ENCODE measurements at regions not wholly inside any gene's neighbourhood (a gene's known extent, or its start where the extent isn't known, plus 50 kb on each side); places are given as distances from the start of the nearest gene placed in this dataset.

DNA sequence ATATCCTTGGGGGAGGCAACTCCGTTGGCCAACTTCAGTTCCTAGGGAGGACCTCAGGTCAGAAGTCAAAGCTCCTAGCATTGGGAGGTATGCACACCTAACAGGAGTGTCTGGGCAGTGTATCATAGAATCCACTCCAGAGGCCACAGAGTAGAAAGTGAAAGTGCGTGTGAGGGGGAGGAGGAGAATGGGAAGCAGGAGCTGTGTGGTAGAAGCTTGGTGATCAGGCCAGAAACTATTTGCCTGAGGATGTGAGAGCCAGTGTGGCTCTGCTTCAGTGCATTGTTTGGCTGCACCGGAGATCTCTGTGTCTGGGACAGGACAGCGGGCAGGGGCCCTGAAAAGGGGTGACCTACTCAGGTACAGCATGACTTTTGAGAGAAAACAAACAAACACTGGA, 557.4 kb upstream of the VSTM2A start:
- no peak for TF ChIP-seq POLR2A (IDR thresholded peaks at IDR 0.05; ENCODE audit: low read depth, low read length)
- TF ChIP-seq POLR2AphosphoS5 (IDR thresholded peaks at IDR 0.05; ENCODE audit: low read depth, low read length): no peak
- TF ChIP-seq TAF1 (IDR thresholded peaks at IDR 0.05; ENCODE audit: low read depth, low read length): no peak
